ENCODE measurements at regions not wholly inside any gene's neighbourhood (a gene's known extent, or its start where the extent isn't known, plus 50 kb on each side); places are given as distances from the start of the nearest gene placed in this dataset.

GRCh38 chr13:63351081-63351480 is 1935.4 kb upstream of the PCDH20 start:
- no peak overlapping the region for H3K14ac ChIP-seq (ENCODE audit: low read length)
- no peak overlapping the region for H2AFZ ChIP-seq (ENCODE audit: insufficient read depth, low read length, poor library complexity)
- H3K18ac ChIP-seq (ENCODE audit: low read length) = no peak overlapping the region
- no peaks in the 10 kb centered on the region for H3K27me3 ChIP-seq (ENCODE audit: insufficient read depth, low read length)
- no CpG with 5 or more reads among the region's 2 CpGs for WGBS (ENCODE audit: extremely low coverage, insufficient coverage, insufficient read length)
- H3K79me1 ChIP-seq (ENCODE audit: low read length) = no peaks in the 10 kb centered on the region
- H3K36me3 ChIP-seq (ENCODE audit: control insufficient read depth in 1 of 2, insufficient read depth in 2 of 2, low read length in 2 of 2) = no peaks in the 10 kb centered on the region
- H3K9ac ChIP-seq (ENCODE audit: low read length) = no peak overlapping the region
- H3K4me3 ChIP-seq (ENCODE audit: low read depth, low read length) = no peak overlapping the region
- no peaks in the 10 kb centered on the region for H3K4me1 ChIP-seq (ENCODE audit: control insufficient read depth in 1 of 2, insufficient read depth in 2 of 2, low read length in 2 of 2)
- no peak for DNase-seq
- no peak overlapping the region for H4K12ac ChIP-seq (ENCODE audit: low read depth, low read length)
- H3K9me3 ChIP-seq (ENCODE audit: insufficient read depth, low read depth, low read length) = no peaks in the 10 kb centered on the region
- H4K8ac ChIP-seq (ENCODE audit: low read depth, low read length) = no peak overlapping the region
- no peak overlapping the region for H3K4me2 ChIP-seq (ENCODE audit: low read length)
- H2BK12ac ChIP-seq (ENCODE audit: low read length) = no peak overlapping the region
- H4K91ac ChIP-seq (ENCODE audit: low read depth, low read length) = no peak overlapping the region
- no peak overlapping the region for H2BK5ac ChIP-seq (ENCODE audit: low read depth, low read length, poor library complexity)
- no peak overlapping the region for H2BK120ac ChIP-seq (ENCODE audit: insufficient read depth, low read length, poor library complexity)
- no peak overlapping the region for H3K4ac ChIP-seq (ENCODE audit: low read depth, low read length)
- no peaks in the 10 kb centered on the region for H3K79me2 ChIP-seq (ENCODE audit: control insufficient read depth, insufficient read depth, low read length, poor library complexity)
- H3K27ac ChIP-seq (ENCODE audit: low read depth, low read length) = no peak overlapping the region
- no peak overlapping the region for H3K23ac ChIP-seq (ENCODE audit: low read length)
- no peak overlapping the region for H2AK5ac ChIP-seq (ENCODE audit: low read length)

GRCh38 chr13:63345835-63346234 is 1930.2 kb upstream of the PCDH20 start:
- Histone ChIP-seq H3K4me3 (ENCODE audit: low read depth, low read length) (no peak overlapping the region), H2AFZ (ENCODE audit: insufficient read depth, low read length, poor library complexity) (no peak overlapping the region), H2AK5ac (ENCODE audit: low read length) (no peak overlapping the region), H3K9me3 (ENCODE audit: insufficient read depth, low read depth, low read length) (no peaks in the 10 kb centered on the region), H2BK12ac (ENCODE audit: low read length) (no peak overlapping the region), H3K4me1 (ENCODE audit: control insufficient read depth in 1 of 2, insufficient read depth in 2 of 2, low read length in 2 of 2) (no peaks in the 10 kb centered on the region), H2BK5ac (ENCODE audit: low read depth, low read length, poor library complexity) (no peak overlapping the region), H3K23ac (ENCODE audit: low read length) (no peak overlapping the region), H3K27ac (ENCODE audit: low read depth, low read length) (no peak overlapping the region), H3K36me3 (ENCODE audit: control insufficient read depth in 1 of 2, insufficient read depth in 2 of 2, low read length in 2 of 2) (no peaks in the 10 kb centered on the region), H4K91ac (ENCODE audit: low read depth, low read length) (no peak overlapping the region), H2BK120ac (ENCODE audit: insufficient read depth, low read length, poor library complexity) (no peak overlapping the region), H4K12ac (ENCODE audit: low read depth, low read length) (no peak overlapping the region), H3K79me2 (ENCODE audit: control insufficient read depth, insufficient read depth, low read length, poor library complexity) (no peaks in the 10 kb centered on the region), H3K9ac (ENCODE audit: low read length) (no peak overlapping the region), H3K14ac (ENCODE audit: low read length) (no peak overlapping the region), H3K4ac (ENCODE audit: low read depth, low read length) (no peak overlapping the region), H3K18ac (ENCODE audit: low read length) (no peak overlapping the region), H3K79me1 (ENCODE audit: low read length) (no peaks in the 10 kb centered on the region), H3K4me2 (ENCODE audit: low read length) (no peak overlapping the region), H4K8ac (ENCODE audit: low read depth, low read length) (no peak overlapping the region), H3K27me3 (ENCODE audit: insufficient read depth, low read length) (no peaks in the 10 kb centered on the region)
- DNase-seq = no peak

GRCh38 chr13:63344711-63345110 is 1929.1 kb upstream of the PCDH20 start:
- no peak overlapping the region for H4K8ac ChIP-seq (ENCODE audit: low read depth, low read length)
- H3K23ac ChIP-seq (ENCODE audit: low read length) = no peak overlapping the region
- H3K4me2 ChIP-seq (ENCODE audit: low read length) = no peak overlapping the region
- no peak overlapping the region for H3K27ac ChIP-seq (ENCODE audit: low read depth, low read length)
- no peaks in the 10 kb centered on the region for H3K36me3 ChIP-seq (ENCODE audit: control insufficient read depth in 1 of 2, insufficient read depth in 2 of 2, low read length in 2 of 2)
- no peaks in the 10 kb centered on the region for H3K27me3 ChIP-seq (ENCODE audit: insufficient read depth, low read length)
- no peak overlapping the region for H3K4me3 ChIP-seq (ENCODE audit: low read depth, low read length)
- H3K18ac ChIP-seq (ENCODE audit: low read length) = no peak overlapping the region
- no peak overlapping the region for H3K14ac ChIP-seq (ENCODE audit: low read length)
- H2BK120ac ChIP-seq (ENCODE audit: insufficient read depth, low read length, poor library complexity) = no peak overlapping the region
- no peak overlapping the region for H3K9ac ChIP-seq (ENCODE audit: low read length)
- no peak overlapping the region for H4K91ac ChIP-seq (ENCODE audit: low read depth, low read length)
- H3K4ac ChIP-seq (ENCODE audit: low read depth, low read length) = no peak overlapping the region
- H3K79me1 ChIP-seq (ENCODE audit: low read length) = no peaks in the 10 kb centered on the region
- no peak for DNase-seq
- no peak overlapping the region for H2BK12ac ChIP-seq (ENCODE audit: low read length)
- no CpG with 5 or more reads among the region's 1 CpG for WGBS (ENCODE audit: extremely low coverage, insufficient coverage, insufficient read length)
- H2AFZ ChIP-seq (ENCODE audit: insufficient read depth, low read length, poor library complexity) = no peak overlapping the region
- H3K79me2 ChIP-seq (ENCODE audit: control insufficient read depth, insufficient read depth, low read length, poor library complexity) = no peaks in the 10 kb centered on the region
- H4K12ac ChIP-seq (ENCODE audit: low read depth, low read length) = no peak overlapping the region
- no peak overlapping the region for H2BK5ac ChIP-seq (ENCODE audit: low read depth, low read length, poor library complexity)
- H3K4me1 ChIP-seq (ENCODE audit: control insufficient read depth in 1 of 2, insufficient read depth in 2 of 2, low read length in 2 of 2) = no peaks in the 10 kb centered on the region
- H2AK5ac ChIP-seq (ENCODE audit: low read length) = no peak overlapping the region
- H3K9me3 ChIP-seq (ENCODE audit: insufficient read depth, low read depth, low read length) = no peaks in the 10 kb centered on the region

GRCh38 chr13:63337921-63338320 is 1922.3 kb upstream of the PCDH20 start:
- Histone ChIP-seq H3K23ac (ENCODE audit: low read length) (no peak overlapping the region), H2BK5ac (ENCODE audit: low read depth, low read length, poor library complexity) (no peak overlapping the region), H3K18ac (ENCODE audit: low read length) (no peak overlapping the region), H3K4me3 (ENCODE audit: low read depth, low read length) (no peak overlapping the region), H3K14ac (ENCODE audit: low read length) (no peak overlapping the region), H2BK12ac (ENCODE audit: low read length) (no peak overlapping the region), H3K4me2 (ENCODE audit: low read length) (no peak overlapping the region), H3K27me3 (ENCODE audit: insufficient read depth, low read length) (no peaks in the 10 kb centered on the region), H4K91ac (ENCODE audit: low read depth, low read length) (no peak overlapping the region), H3K79me1 (ENCODE audit: low read length) (no peaks in the 10 kb centered on the region), H2BK120ac (ENCODE audit: insufficient read depth, low read length, poor library complexity) (no peak overlapping the region), H3K9me3 (ENCODE audit: insufficient read depth, low read depth, low read length) (no peaks in the 10 kb centered on the region), H4K8ac (ENCODE audit: low read depth, low read length) (no peak overlapping the region), H2AFZ (ENCODE audit: insufficient read depth, low read length, poor library complexity) (no peak overlapping the region), H3K36me3 (ENCODE audit: control insufficient read depth in 1 of 2, insufficient read depth in 2 of 2, low read length in 2 of 2) (no peaks in the 10 kb centered on the region), H3K4ac (ENCODE audit: low read depth, low read length) (no peak overlapping the region), H3K79me2 (ENCODE audit: control insufficient read depth, insufficient read depth, low read length, poor library complexity) (no peaks in the 10 kb centered on the region), H3K9ac (ENCODE audit: low read length) (no peak overlapping the region), H2AK5ac (ENCODE audit: low read length) (no peak overlapping the region), H3K4me1 (ENCODE audit: control insufficient read depth in 1 of 2, insufficient read depth in 2 of 2, low read length in 2 of 2) (no peaks in the 10 kb centered on the region), H3K27ac (ENCODE audit: low read depth, low read length) (no peak overlapping the region), H4K12ac (ENCODE audit: low read depth, low read length) (no peak overlapping the region)
- no CpG with 5 or more reads among the region's 5 CpGs for WGBS (ENCODE audit: extremely low coverage, insufficient coverage, insufficient read length)
- DNase-seq = no peak

- Histone ChIP-seq H4K12ac (ENCODE audit: low read depth, low read length) (no peak overlapping the region), H3K4ac (ENCODE audit: low read depth, low read length) (no peak overlapping the region)
- WGBS (ENCODE audit: extremely low coverage, insufficient coverage, insufficient read length) = no CpG with 5 or more reads among the region's 4 CpGs
These were observed 1921.4 kb upstream of the PCDH20 start for GRCh38 chr13:63337041-63337440.

More at GRCh38 chr13:63337041-63337440, 1921.4 kb upstream of the PCDH20 start:
- Histone ChIP-seq H3K18ac (ENCODE audit: low read length) (no peak overlapping the region), H3K4me3 (ENCODE audit: low read depth, low read length) (no peak overlapping the region), H3K9me3 (ENCODE audit: insufficient read depth, low read depth, low read length) (no peaks in the 10 kb centered on the region), H3K79me1 (ENCODE audit: low read length) (no peaks in the 10 kb centered on the region), H3K27me3 (ENCODE audit: insufficient read depth, low read length) (no peaks in the 10 kb centered on the region), H2AK5ac (ENCODE audit: low read length) (no peak overlapping the region), H4K8ac (ENCODE audit: low read depth, low read length) (no peak overlapping the region), H3K79me2 (ENCODE audit: control insufficient read depth, insufficient read depth, low read length, poor library complexity) (no peaks in the 10 kb centered on the region), H3K4me2 (ENCODE audit: low read length) (no peak overlapping the region), H3K27ac (ENCODE audit: low read depth, low read length) (no peak overlapping the region), H3K14ac (ENCODE audit: low read length) (no peak overlapping the region), H3K36me3 (ENCODE audit: control insufficient read depth in 1 of 2, insufficient read depth in 2 of 2, low read length in 2 of 2) (no peaks in the 10 kb centered on the region), H4K91ac (ENCODE audit: low read depth, low read length) (no peak overlapping the region), H3K4me1 (ENCODE audit: control insufficient read depth in 1 of 2, insufficient read depth in 2 of 2, low read length in 2 of 2) (no peaks in the 10 kb centered on the region), H2BK5ac (ENCODE audit: low read depth, low read length, poor library complexity) (no peak overlapping the region), H2AFZ (ENCODE audit: insufficient read depth, low read length, poor library complexity) (no peak overlapping the region), H3K9ac (ENCODE audit: low read length) (no peak overlapping the region), H2BK120ac (ENCODE audit: insufficient read depth, low read length, poor library complexity) (no peak overlapping the region), H3K23ac (ENCODE audit: low read length) (no peak overlapping the region), H2BK12ac (ENCODE audit: low read length) (no peak overlapping the region)
- no peak for DNase-seq
